ENCODE measurements at regions not wholly inside any gene's neighbourhood (a gene's known extent, or its start where the extent isn't known, plus 50 kb on each side); places are given as distances from the start of the nearest gene placed in this dataset.

GRCh38 chr6:84579404-84579803, 185.0 kb downstream of the TBX18 start:
- Mint-ChIP-seq H3K4me3 (no peak overlapping the region), H3K36me3 (ENCODE audit: low read depth) (no peaks in the 10 kb centered on the region), H3K4me1 (ENCODE audit: low read depth) (no peaks in the 10 kb centered on the region), H3K27me3 (no peaks in the 10 kb centered on the region), H3K27ac (no peak overlapping the region), H3K9me3 (peaks cover 8% of the 10 kb centered on the region)
- DNase-seq (no peak), ATAC-seq (ENCODE audit: poor library complexity) (no peak)
- CTCF ChIA-PET: no interaction called here
- Histone ChIP-seq H3K4me1 (ENCODE audit: insufficient read depth, low read length) (no peaks in the 10 kb centered on the region), H3K27ac (ENCODE audit: low read depth in 1 of 2, low read length in 2 of 2) (no peak overlapping the region), H3K27me3 (ENCODE audit: control insufficient read depth in 1 of 2, insufficient read depth in 2 of 2, low read length in 2 of 2) (no peaks in the 10 kb centered on the region), H3K9me3 (ENCODE audit: control insufficient read depth in 1 of 2, insufficient read depth in 1 of 2, low read length in 2 of 2) (no peaks in the 10 kb centered on the region), H3K4me3 (ENCODE audit: low read length) (no peak overlapping the region), H3K36me3 (ENCODE audit: insufficient read depth, low read length) (no peaks in the 10 kb centered on the region)
- no peak for TF ChIP-seq CTCF (IDR thresholded peaks at IDR 0.05)
- intact Hi-C loops (cut with DNase I, micrococcal nuclease): no loop called here
- POLR2A ChIA-PET: no interaction called here

GRCh38 chr6:84576029-84576428, 188.4 kb downstream of the TBX18 start:
- ATAC-seq (ENCODE audit: poor library complexity): no peak
- intact Hi-C loops (cut with DNase I, micrococcal nuclease): no loop called here

GRCh38 chr6:84575264-84575663, 189.1 kb downstream of the TBX18 start:
- no peak overlapping the region for H3K4me3 ChIP-seq (ENCODE audit: low read length)
- H3K9me3 ChIP-seq (ENCODE audit: control insufficient read depth in 1 of 2, insufficient read depth in 1 of 2, low read length in 2 of 2): no peaks in the 10 kb centered on the region
- no peak for ATAC-seq (ENCODE audit: poor library complexity)
- TF ChIP-seq CTCF (IDR thresholded peaks at IDR 0.05): no peak
- H3K4me1 ChIP-seq (ENCODE audit: insufficient read depth, low read length): no peaks in the 10 kb centered on the region
- Mint-ChIP-seq H3K27me3 (no peaks in the 10 kb centered on the region), H3K27ac (no peak overlapping the region), H3K4me3 (no peak overlapping the region), H3K9me3 (peaks cover 10% of the 10 kb centered on the region), H3K4me1 (ENCODE audit: low read depth) (no peaks in the 10 kb centered on the region), H3K36me3 (ENCODE audit: low read depth) (no peaks in the 10 kb centered on the region)
- CTCF ChIA-PET: no interaction called here
- H3K27ac ChIP-seq (ENCODE audit: low read depth in 1 of 2, low read length in 2 of 2): no peak overlapping the region
- H3K27me3 ChIP-seq (ENCODE audit: control insufficient read depth in 1 of 2, insufficient read depth in 2 of 2, low read length in 2 of 2): no peaks in the 10 kb centered on the region
- intact Hi-C loops (cut with DNase I, micrococcal nuclease): no loop called here
- POLR2A ChIA-PET: no interaction called here
- H3K36me3 ChIP-seq (ENCODE audit: insufficient read depth, low read length): no peaks in the 10 kb centered on the region
- no peak for DNase-seq

More at GRCh38 chr6:84576029-84576428, 188.4 kb downstream of the TBX18 start:
- H3K4me3 Mint-ChIP-seq: no peak overlapping the region
- H3K27ac ChIP-seq (ENCODE audit: low read depth in 1 of 2, low read length in 2 of 2): no peak overlapping the region
- no peak for TF ChIP-seq CTCF (IDR thresholded peaks at IDR 0.05)
- DNase-seq: no peak
- no peaks in the 10 kb centered on the region for H3K36me3 ChIP-seq (ENCODE audit: insufficient read depth, low read length)
- H3K9me3 Mint-ChIP-seq: peaks cover 8% of the 10 kb centered on the region
- no peaks in the 10 kb centered on the region for H3K27me3 ChIP-seq (ENCODE audit: control insufficient read depth in 1 of 2, insufficient read depth in 2 of 2, low read length in 2 of 2)
- no peak overlapping the region for H3K4me3 ChIP-seq (ENCODE audit: low read length)
- no peaks in the 10 kb centered on the region for H3K36me3 Mint-ChIP-seq (ENCODE audit: low read depth)
- H3K4me1 Mint-ChIP-seq (ENCODE audit: low read depth): no peaks in the 10 kb centered on the region
- CTCF ChIA-PET: no interaction called here
- no peaks in the 10 kb centered on the region for H3K27me3 Mint-ChIP-seq
- no peak overlapping the region for H3K27ac Mint-ChIP-seq
- no peaks in the 10 kb centered on the region for H3K9me3 ChIP-seq (ENCODE audit: control insufficient read depth in 1 of 2, insufficient read depth in 1 of 2, low read length in 2 of 2)
- no peaks in the 10 kb centered on the region for H3K4me1 ChIP-seq (ENCODE audit: insufficient read depth, low read length)
- POLR2A ChIA-PET: no interaction called here
